Activated naive CD8-positive, alpha-beta T cell treated with anti-CD3 and anti-CD28 coated beads, Interleukin-2, amount 50 U/mL, for 24 hours (primary cell): ENCODE measurements at regions not wholly inside any gene's neighbourhood (a gene's known extent, or its start where the extent isn't known, plus 50 kb on each side); places are given as distances from the start of the nearest gene placed in this dataset.
"Not testable (repeated sequence)": the region's sequence is repeated elsewhere in the genome, so short reads cannot be mapped to it uniquely, and the experiment has no call there.

Experiments
- ATAC-seq: fragments of 150-1000 bp; cut with Tn5 transposase; one replicate; pipeline ENCODE4 v1.10.0; 2021
- DNase-seq: peaks from one replicate; pipeline ENCODE4 v3.0.0; 2021
- H3K27ac Mint-ChIP-seq: one replicate; pipeline ENCODE4 v1.8.0; 2021; ENCODE audit warnings: mild to moderate bottlenecking, mixed read lengths
- H3K27me3 Mint-ChIP-seq: one replicate; pipeline ENCODE4 v1.8.0; 2021; ENCODE audit warnings: mixed read lengths
- H3K36me3 Mint-ChIP-seq: one replicate; pipeline ENCODE4 v1.8.0; 2021; ENCODE audit warnings: low read depth, mixed read lengths
- H3K4me1 Mint-ChIP-seq: one replicate; pipeline ENCODE4 v1.8.0; 2021; ENCODE audit warnings: mixed read lengths
- H3K4me3 Mint-ChIP-seq: one replicate; pipeline ENCODE4 v1.8.0; 2021; ENCODE audit warnings: mild to moderate bottlenecking, moderate library complexity, mixed read lengths
- H3K9me3 Mint-ChIP-seq: one replicate; pipeline ENCODE4 v1.8.0; 2021; ENCODE audit warnings: mixed read lengths

DNA sequence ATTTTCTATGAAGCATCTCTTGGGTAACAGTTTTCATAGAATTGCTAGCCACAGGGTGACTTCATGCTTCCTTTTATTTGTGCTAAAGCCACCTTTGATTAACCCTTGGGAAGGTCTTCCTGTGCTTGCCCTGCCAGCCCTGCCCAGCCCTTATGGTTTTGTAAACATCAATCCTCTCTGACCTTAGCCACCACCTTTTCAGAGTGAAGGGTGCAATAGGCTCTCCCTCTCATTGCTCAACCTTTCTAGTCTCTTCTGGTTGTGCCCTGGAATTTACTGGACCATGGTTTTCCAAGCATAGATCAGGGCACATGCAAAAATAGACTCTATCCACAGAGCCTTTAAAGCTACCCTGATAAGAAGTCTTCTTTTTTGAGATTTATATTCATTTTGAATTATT lies 77.7 kb upstream of the FRMD6 start:
- no peak overlapping the region for H3K27ac Mint-ChIP-seq

GRCh38 chr14:51575349-51576116 lies 76.2 kb upstream of the FRMD6 start:
- no peak overlapping the region for H3K27ac Mint-ChIP-seq
- ATAC-seq (no peak), DNase-seq (no peak)
- H3K27me3 Mint-ChIP-seq, result peaks cover 16% of the 10 kb centered on the region
- no peaks in the 10 kb centered on the region for H3K36me3 Mint-ChIP-seq
- H3K4me3 Mint-ChIP-seq, result no peak overlapping the region
- no peaks in the 10 kb centered on the region for H3K4me1 Mint-ChIP-seq
- no peaks in the 10 kb centered on the region for H3K9me3 Mint-ChIP-seq

More for the DNA sequence above, 77.7 kb upstream of the FRMD6 start:
- no peaks in the 10 kb centered on the region for H3K9me3 Mint-ChIP-seq
- no peaks in the 10 kb centered on the region for H3K4me1 Mint-ChIP-seq
- peaks cover 12% of the 10 kb centered on the region for H3K27me3 Mint-ChIP-seq
- H3K4me3 Mint-ChIP-seq, result no peak overlapping the region
- DNase-seq, result no peak
- no peaks in the 10 kb centered on the region for H3K36me3 Mint-ChIP-seq
- ATAC-seq, result no peak

DNA sequence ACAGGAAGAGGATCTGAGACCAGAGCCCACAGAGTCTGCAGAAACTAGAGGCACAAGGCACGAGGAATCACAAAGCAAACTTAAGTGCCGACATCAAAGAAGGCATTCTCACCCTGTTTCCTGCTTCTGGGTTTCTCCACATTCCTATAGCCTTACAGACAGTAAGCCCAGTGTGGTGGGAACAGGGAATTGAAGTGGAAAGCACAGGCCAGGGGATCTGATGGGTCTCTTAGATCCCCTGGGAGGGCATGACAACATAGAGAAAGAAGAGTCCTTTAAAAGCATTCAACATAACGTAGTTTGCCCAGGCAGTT lies 75.6 kb upstream of the FRMD6 start:
- Mint-ChIP-seq H3K36me3 (no peaks in the 10 kb centered on the region), H3K4me1 (no peaks in the 10 kb centered on the region), H3K4me3 (no peak overlapping the region), H3K27ac (no peak overlapping the region), H3K27me3 (peaks cover 18% of the 10 kb centered on the region), H3K9me3 (no peaks in the 10 kb centered on the region)
- ATAC-seq, result no peak
- no peak for DNase-seq

DNA sequence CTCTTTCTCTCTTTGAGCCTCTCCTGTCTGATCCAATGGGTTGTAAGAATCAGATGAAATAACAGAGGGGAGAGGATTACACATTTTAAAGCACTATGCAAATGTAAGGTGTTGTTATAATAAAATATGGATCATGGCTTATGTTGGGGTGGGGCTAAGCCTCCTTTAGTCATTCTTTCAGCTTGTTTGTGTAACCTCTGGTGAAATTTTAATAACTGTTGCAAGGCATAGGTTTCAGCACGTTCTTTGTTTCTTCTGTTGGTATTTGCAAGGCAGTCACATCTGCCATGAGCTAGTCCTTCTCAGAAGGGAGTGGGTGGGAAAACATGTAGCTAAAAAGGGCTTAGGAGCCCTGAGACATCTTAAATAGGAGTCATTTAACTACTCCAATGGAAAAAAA lies 74.8 kb upstream of the FRMD6 start:
- peaks cover 21% of the 10 kb centered on the region for H3K27me3 Mint-ChIP-seq
- DNase-seq, result no peak
- H3K4me1 Mint-ChIP-seq, result no peaks in the 10 kb centered on the region
- no peaks in the 10 kb centered on the region for H3K9me3 Mint-ChIP-seq
- ATAC-seq, result no peak
- no peak overlapping the region for H3K27ac Mint-ChIP-seq
- H3K4me3 Mint-ChIP-seq, result no peak overlapping the region
- H3K36me3 Mint-ChIP-seq, result no peaks in the 10 kb centered on the region

- H3K27ac Mint-ChIP-seq, result no peak overlapping the region
Observed at GRCh38 chr14:51578853-51579252, 72.9 kb upstream of the FRMD6 start.

DNA sequence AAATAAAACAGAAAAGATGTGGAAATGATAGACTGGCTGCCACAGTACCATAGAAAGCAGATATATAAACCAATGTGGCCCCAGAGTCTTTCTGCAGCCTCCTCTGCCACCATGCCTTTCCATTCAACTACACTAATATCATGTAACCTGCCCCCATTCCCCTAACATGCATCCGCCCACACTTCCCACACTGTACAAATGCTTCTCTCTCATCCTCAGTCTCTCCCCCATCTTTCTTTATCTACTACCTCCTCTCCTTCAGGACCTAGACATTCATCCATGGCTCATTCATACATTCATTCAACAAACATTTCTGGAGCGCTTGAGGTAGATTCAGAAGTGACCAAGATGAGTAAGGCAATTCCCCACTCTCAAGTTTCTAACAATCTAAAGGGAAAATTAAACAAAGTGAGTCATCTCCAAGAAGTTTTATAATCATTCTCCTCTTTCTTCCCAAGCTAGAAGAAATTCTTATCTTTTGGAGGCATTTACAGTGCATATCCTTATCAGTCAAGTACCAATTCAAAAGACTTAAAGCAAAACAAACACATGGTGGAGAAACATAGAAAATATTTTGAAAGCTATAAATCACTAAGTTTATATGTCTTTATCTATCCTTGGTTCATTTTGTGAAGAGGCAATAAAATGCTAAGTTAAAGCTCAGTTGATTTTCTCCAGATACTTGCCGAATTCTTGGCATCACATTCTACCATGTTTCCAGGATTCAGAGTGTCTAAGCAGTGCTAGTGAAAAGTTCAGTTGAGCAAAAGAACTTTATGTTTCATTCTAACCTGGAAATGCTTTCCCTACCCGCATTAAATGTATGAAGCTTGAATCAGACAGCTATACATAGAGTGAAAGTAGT lies 70.5 kb upstream of the FRMD6 start:
- no peak overlapping the region for H3K27ac Mint-ChIP-seq
- no peak for ATAC-seq
- DNase-seq, result no peak
- no peaks in the 10 kb centered on the region for H3K4me1 Mint-ChIP-seq
- H3K4me3 Mint-ChIP-seq, result no peak overlapping the region
- H3K36me3 Mint-ChIP-seq, result no peaks in the 10 kb centered on the region
- peaks cover 13% of the 10 kb centered on the region for H3K27me3 Mint-ChIP-seq
- H3K9me3 Mint-ChIP-seq, result no peaks in the 10 kb centered on the region

More at GRCh38 chr14:51578853-51579252, 72.9 kb upstream of the FRMD6 start:
- ATAC-seq (no peak), DNase-seq (no peak)
- Mint-ChIP-seq H3K36me3 (no peaks in the 10 kb centered on the region), H3K4me1 (no peaks in the 10 kb centered on the region), H3K4me3 (no peak overlapping the region), H3K9me3 (no peaks in the 10 kb centered on the region), H3K27me3 (peaks cover 21% of the 10 kb centered on the region)

DNA sequence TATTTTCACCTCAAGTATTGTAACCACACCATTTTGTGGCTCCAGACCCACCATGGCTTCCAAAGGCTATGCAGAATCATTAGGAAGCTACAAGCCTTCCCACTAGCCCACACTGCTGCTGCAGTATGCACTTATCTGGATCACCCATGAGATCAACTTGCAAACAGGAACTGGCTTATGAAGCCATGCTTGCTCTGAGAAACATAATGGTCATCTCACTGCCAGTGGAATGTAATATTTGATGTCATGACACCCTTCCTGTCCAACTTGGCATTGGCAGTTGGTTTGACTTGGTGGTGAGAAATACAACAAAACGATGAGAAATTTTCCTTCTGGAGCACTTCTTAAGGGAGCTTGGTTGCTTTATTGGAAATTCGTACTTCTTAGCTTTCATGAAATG lies 69.3 kb upstream of the FRMD6 start:
- Mint-ChIP-seq H3K4me3 (no peak overlapping the region), H3K4me1 (no peaks in the 10 kb centered on the region), H3K27me3 (peaks cover 9% of the 10 kb centered on the region), H3K27ac (no peak overlapping the region), H3K9me3 (no peaks in the 10 kb centered on the region), H3K36me3 (no peaks in the 10 kb centered on the region)
- no peak for DNase-seq
- no peak for ATAC-seq

- Mint-ChIP-seq H3K9me3 (no peaks in the 10 kb centered on the region), H3K27me3 (peaks cover 9% of the 10 kb centered on the region), H3K36me3 (no peaks in the 10 kb centered on the region), H3K27ac (no peak overlapping the region), H3K4me1 (no peaks in the 10 kb centered on the region), H3K4me3 (no peak overlapping the region)
- DNase-seq, result no peak
- no peak for ATAC-seq
Observed at GRCh38 chr14:51585055-51585454, 66.7 kb upstream of the FRMD6 start.

- H3K9me3 Mint-ChIP-seq, result no peaks in the 10 kb centered on the region
- ATAC-seq, result no peak
- no peak overlapping the region for H3K27ac Mint-ChIP-seq
- H3K27me3 Mint-ChIP-seq, result peaks cover 7% of the 10 kb centered on the region
- H3K4me1 Mint-ChIP-seq, result peaks cover 4% of the 10 kb centered on the region
- H3K36me3 Mint-ChIP-seq, result no peaks in the 10 kb centered on the region
- DNase-seq, result no peak
- H3K4me3 Mint-ChIP-seq, result no peak overlapping the region
Observed at GRCh38 chr14:51592836-51593235, 58.9 kb upstream of the FRMD6 start.

- Mint-ChIP-seq H3K36me3 (no peaks in the 10 kb centered on the region), H3K27me3 (peaks cover 7% of the 10 kb centered on the region), H3K27ac (no peak overlapping the region), H3K9me3 (no peaks in the 10 kb centered on the region), H3K4me3 (no peak overlapping the region), H3K4me1 (peaks cover 4% of the 10 kb centered on the region)
- DNase-seq (no peak), ATAC-seq (no peak)
Observed at GRCh38 chr14:51593397-51593796, 58.3 kb upstream of the FRMD6 start.

- Mint-ChIP-seq H3K4me1 (peaks cover 4% of the 10 kb centered on the region), H3K27ac (no peak overlapping the region), H3K27me3 (peaks cover 4% of the 10 kb centered on the region), H3K4me3 (no peak overlapping the region), H3K36me3 (no peaks in the 10 kb centered on the region), H3K9me3 (no peaks in the 10 kb centered on the region)
- DNase-seq (no peak), ATAC-seq (no peak)
Observed at GRCh38 chr14:51595881-51596455, 55.7 kb upstream of the FRMD6 start.

- DNase-seq (no peak), ATAC-seq (peak; percentile 36)
- Mint-ChIP-seq H3K4me3 (no peak overlapping the region), H3K4me1 (peaks cover 4% of the 10 kb centered on the region), H3K27me3 (peaks cover 4% of the 10 kb centered on the region), H3K27ac (no peak overlapping the region), H3K9me3 (no peaks in the 10 kb centered on the region), H3K36me3 (no peaks in the 10 kb centered on the region)
Observed at GRCh38 chr14:51596488-51597117, 55.1 kb upstream of the FRMD6 start.

- H3K4me3 Mint-ChIP-seq, result no peak overlapping the region
- H3K27ac Mint-ChIP-seq, result no peak overlapping the region
- ATAC-seq, result no peak
- DNase-seq, result no peak
- H3K36me3 Mint-ChIP-seq, result no peaks in the 10 kb centered on the region
- H3K4me1 Mint-ChIP-seq, result peaks cover 4% of the 10 kb centered on the region
- no peaks in the 10 kb centered on the region for H3K9me3 Mint-ChIP-seq
- H3K27me3 Mint-ChIP-seq, result peaks cover 4% of the 10 kb centered on the region
Observed at GRCh38 chr14:51597261-51598001, 54.3 kb upstream of the FRMD6 start.

DNA sequence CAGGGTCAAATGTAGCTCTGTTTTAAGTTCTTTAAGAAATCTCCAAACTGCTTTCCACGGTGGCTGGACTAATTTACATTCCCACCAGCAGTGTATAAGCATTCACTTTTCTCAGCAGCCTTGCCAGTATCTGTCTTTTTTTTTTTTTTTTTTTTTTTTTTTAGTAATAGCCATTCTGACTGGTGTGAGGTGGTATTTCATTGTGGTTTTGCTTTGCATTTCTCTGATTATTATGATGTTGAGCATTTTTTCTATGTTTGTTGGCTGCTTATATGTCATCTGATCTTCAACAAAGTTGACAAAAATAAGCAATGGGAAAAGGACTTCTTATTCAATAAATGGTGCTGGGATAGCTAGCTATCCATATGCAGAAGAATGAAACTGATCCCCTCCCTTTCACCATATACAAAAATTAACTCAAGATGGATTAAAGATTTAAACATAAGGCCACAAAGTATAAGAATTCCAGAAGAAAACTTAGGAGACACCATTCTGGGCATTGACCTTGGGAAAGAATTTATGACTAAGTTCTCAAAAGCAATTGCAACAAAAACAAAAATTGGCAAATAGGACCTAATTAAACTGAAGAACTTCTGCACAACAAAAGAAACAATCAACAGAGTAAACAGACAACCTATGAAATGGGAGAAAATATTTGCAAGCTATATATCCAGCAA lies 52.6 kb upstream of the FRMD6 start:
- not testable (repeated sequence) for H3K27ac Mint-ChIP-seq, DNase-seq, H3K9me3 Mint-ChIP-seq, H3K27me3 Mint-ChIP-seq, H3K4me1 Mint-ChIP-seq, H3K36me3 Mint-ChIP-seq, H3K4me3 Mint-ChIP-seq, ATAC-seq
